PC-9 (cell line): ENCODE measurements at regions not wholly inside any gene's neighbourhood (a gene's known extent, or its start where the extent isn't known, plus 50 kb on each side); places are given as distances from the start of the nearest gene placed in this dataset.

Experiments used
- BruUV-seq: library from RNA; stranded (reverse); fragments of 400-500 nt; replicated peaks from 2 replicates; lab custom pipeline; 2021; lab: Mats Ljungman, UMichigan
- CTCF ChIA-PET: fragments of 300-600 bp; sonication (Branson Sonifier 250); formaldehyde crosslinking; loops from one replicate; lab custom pipeline; 2022; ENCODE audit warnings: antibody characterized with exemption; lab: Charles Lee
- POLR2A ChIA-PET: fragments of 300-600 bp; sonication (Branson Sonifier 250); formaldehyde crosslinking; loops from one replicate; lab custom pipeline; 2022; ENCODE audit warnings: antibody characterized with exemption; ENCODE audit not compliant: unreplicated experiment; lab: Charles Lee
- DNase-seq, 2 experiments: peaks; one replicate each; pipeline versions ENCODE4 v3.0.0 to v3.0.0-alpha.2; 2015 to 2022; ENCODE audit warnings: mixed read lengths in 1 of 2
- H2AFZ ChIP-seq: fragments of 200-600 bp; sonication (generic); 2 replicates; pipeline ENCODE4 v1.8.1; 2017; ENCODE audit warnings: antibody characterized with exemption
- H3F3A ChIP-seq: fragments of 200-600 bp; sonication (generic); 2 replicates; pipeline ENCODE4 v1.8.1; 2017; ENCODE audit warnings: antibody characterized with exemption, mild to moderate bottlenecking, low read depth; ENCODE audit not compliant: insufficient read depth
- H3K27ac ChIP-seq: fragments of 200-600 bp; sonication (generic); 2 replicates; pipeline ENCODE4 v1.6.1; 2016; ENCODE audit warnings: mixed run types
- H3K27me3 ChIP-seq: fragments of 200-600 bp; sonication (generic); 2 replicates; pipeline ENCODE4 v1.6.1; 2016; ENCODE audit warnings: low read depth, mixed run types; ENCODE audit not compliant: insufficient read depth
- H3K36me3 ChIP-seq: fragments of 200-600 bp; sonication (generic); 2 replicates; pipeline ENCODE4 v1.6.1; 2016; ENCODE audit warnings: low read depth, mixed run types
- H3K4me1 ChIP-seq: fragments of 200-600 bp; sonication (generic); replicated peaks from 2 replicates; pipeline ENCODE4 v1.6.1; 2016; ENCODE audit warnings: mixed run types; ENCODE audit not compliant: insufficient read depth
- H3K4me2 ChIP-seq: fragments of 200-600 bp; sonication (generic); 2 replicates; pipeline ENCODE4 v1.6.1; 2017; ENCODE audit warnings: mixed run types
- H3K4me3 ChIP-seq: fragments of 200-600 bp; sonication (generic); 2 replicates; pipeline ENCODE4 v1.6.1; 2016; ENCODE audit warnings: mixed run types
- H3K79me2 ChIP-seq: fragments of 200-600 bp; sonication (generic); 2 replicates; pipeline ENCODE4 v1.6.1; 2017; ENCODE audit warnings: low read depth, mixed run types
- H3K9me2 ChIP-seq: fragments of 200-600 bp; sonication (generic); 2 replicates; pipeline ENCODE4 v1.8.1; 2017; ENCODE audit warnings: mild to moderate bottlenecking; ENCODE audit not compliant: insufficient read depth
- H3K9me3 ChIP-seq: fragments of 200-600 bp; sonication (generic); 2 replicates; pipeline ENCODE4 v1.8.1; 2016; ENCODE audit warnings: low read depth; ENCODE audit not compliant: insufficient read depth
- H4K20me1 ChIP-seq: fragments of 200-600 bp; sonication (generic); 2 replicates; pipeline ENCODE4 v1.8.1; 2017; ENCODE audit not compliant: insufficient read depth
- EZH2 ChIP-seq: fragments of 200-600 bp; sonication (generic); IDR thresholded peaks from 2 replicates; pipeline ENCODE4 v1.8.0; 2017; ENCODE audit warnings: antibody characterized with exemption, low read depth
- intact Hi-C: fragments of 100-400 bp; cut with micrococcal nuclease; formaldehyde crosslinking; loops from one replicate; pipeline ENCODE4 v1.10.0; 2022; ENCODE audit not compliant: unreplicated experiment
- TF ChIP-seq, protein P1 (sequence below): fragments of 200-600 bp; sonication (generic); conservative IDR thresholded peaks from 2 replicates; pipeline ENCODE4 v1.6.1; 2017; ENCODE audit warnings: mixed run types, antibody characterized with exemption, mild to moderate bottlenecking, moderate library complexity

DNA sequence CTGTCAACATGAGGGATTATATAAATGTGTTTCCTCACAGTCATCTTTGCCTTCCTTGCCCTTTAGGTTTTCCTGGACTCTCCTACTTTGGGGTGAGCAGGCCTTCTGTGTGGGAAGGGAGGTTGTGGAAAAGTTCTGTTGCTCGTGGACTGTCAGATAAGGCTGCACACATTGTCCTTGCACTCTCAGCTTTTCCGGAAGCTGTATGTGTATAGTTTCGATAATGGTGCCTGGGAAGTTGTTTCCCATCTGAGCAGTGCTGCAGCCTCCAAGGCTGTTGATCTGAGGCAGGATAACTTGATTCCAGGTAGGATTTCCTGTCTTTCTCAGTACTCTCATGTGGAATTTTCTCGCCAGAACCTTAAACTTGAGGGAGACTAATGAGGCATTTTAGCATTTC is 297.8 kb upstream of the AZI2 start:
- POLR2A ChIA-PET, result no interaction called here

DNA sequence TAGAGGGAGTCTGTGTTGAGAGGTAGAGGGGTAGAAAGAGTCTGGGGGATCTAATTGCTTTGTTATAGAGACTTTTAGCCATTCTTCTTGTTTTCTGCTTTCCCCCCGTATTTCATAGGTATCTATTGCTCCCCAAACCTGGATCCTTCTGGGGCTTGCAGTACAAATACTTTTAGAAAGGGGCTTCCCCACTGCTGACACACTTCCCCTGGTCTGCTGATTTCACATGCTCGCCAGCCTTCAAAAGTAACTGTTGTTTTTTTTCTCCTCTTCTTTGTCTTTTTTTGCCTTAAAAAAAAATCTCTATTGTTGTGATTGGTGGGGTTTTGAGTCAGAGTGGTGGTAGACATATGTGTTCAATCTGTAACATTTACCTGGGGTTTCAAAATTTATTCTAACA is 300.6 kb upstream of the AZI2 start:
- no peaks in the 10 kb centered on the region for H3K79me2 ChIP-seq
- no peaks in the 10 kb centered on the region for H3F3A ChIP-seq
- H3K36me3 ChIP-seq, result no peaks in the 10 kb centered on the region
- no peaks in the 10 kb centered on the region for H4K20me1 ChIP-seq
- H2AFZ ChIP-seq, result no peak overlapping the region
- no peaks in the 10 kb centered on the region for H3K27me3 ChIP-seq
- H3K27ac ChIP-seq, result no peak overlapping the region
- no peaks in the 10 kb centered on the region for H3K4me1 ChIP-seq
- ChIA-PET CTCF (no interaction called here), POLR2A (no interaction called here)
- no peaks in the 10 kb centered on the region for H3K9me3 ChIP-seq
- intact Hi-C loops, result no loop called here
- TF ChIP-seq EZH2, result no peak
- TF ChIP-seq, protein P1, sequence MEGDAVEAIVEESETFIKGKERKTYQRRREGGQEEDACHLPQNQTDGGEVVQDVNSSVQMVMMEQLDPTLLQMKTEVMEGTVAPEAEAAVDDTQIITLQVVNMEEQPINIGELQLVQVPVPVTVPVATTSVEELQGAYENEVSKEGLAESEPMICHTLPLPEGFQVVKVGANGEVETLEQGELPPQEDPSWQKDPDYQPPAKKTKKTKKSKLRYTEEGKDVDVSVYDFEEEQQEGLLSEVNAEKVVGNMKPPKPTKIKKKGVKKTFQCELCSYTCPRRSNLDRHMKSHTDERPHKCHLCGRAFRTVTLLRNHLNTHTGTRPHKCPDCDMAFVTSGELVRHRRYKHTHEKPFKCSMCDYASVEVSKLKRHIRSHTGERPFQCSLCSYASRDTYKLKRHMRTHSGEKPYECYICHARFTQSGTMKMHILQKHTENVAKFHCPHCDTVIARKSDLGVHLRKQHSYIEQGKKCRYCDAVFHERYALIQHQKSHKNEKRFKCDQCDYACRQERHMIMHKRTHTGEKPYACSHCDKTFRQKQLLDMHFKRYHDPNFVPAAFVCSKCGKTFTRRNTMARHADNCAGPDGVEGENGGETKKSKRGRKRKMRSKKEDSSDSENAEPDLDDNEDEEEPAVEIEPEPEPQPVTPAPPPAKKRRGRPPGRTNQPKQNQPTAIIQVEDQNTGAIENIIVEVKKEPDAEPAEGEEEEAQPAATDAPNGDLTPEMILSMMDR, result no peak
- DNase-seq, result no peak
- no peak overlapping the region for H3K4me3 ChIP-seq
- no peaks in the 10 kb centered on the region for H3K9me2 ChIP-seq
- no TSS peak for BruUV-seq
- H3K4me2 ChIP-seq, result no peak overlapping the region

More for the DNA sequence above, 297.8 kb upstream of the AZI2 start:
- intact Hi-C loops, result no loop called here
- TF ChIP-seq, protein P1, result no peak
- TF ChIP-seq EZH2, result no peak
- Histone ChIP-seq H2AFZ (no peak overlapping the region), H3K9me3 (no peaks in the 10 kb centered on the region), H3K4me3 (no peak overlapping the region), H3K9me2 (no peaks in the 10 kb centered on the region), H3K27me3 (no peaks in the 10 kb centered on the region), H3K79me2 (no peaks in the 10 kb centered on the region), H4K20me1 (no peaks in the 10 kb centered on the region), H3F3A (no peaks in the 10 kb centered on the region), H3K4me2 (no peak overlapping the region), H3K36me3 (no peaks in the 10 kb centered on the region), H3K27ac (no peak overlapping the region), H3K4me1 (no peaks in the 10 kb centered on the region)
- no TSS peak for BruUV-seq
- CTCF ChIA-PET, result no interaction called here
- DNase-seq, result no peak

DNA sequence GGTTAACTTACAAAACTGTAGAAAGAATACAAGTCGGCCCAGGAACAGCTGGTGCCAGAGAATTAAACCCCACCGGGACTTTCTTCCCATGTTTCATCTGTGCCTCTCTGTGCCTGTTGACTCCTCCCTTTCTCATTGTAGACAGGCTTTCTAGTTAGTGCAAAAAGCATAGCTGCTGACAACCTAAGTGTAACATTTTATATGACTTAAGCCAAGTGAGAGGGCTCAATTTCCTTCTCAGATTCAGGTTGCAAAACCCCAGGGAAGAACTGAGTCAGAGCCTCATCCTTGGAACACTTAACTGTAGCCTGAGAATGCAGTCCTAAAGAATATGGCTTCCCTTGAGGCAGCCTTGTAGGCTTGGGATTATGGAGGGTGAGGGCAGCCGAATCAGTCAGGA is 302.5 kb upstream of the AZI2 start:
- DNase-seq, result no peak
- no TSS peak for BruUV-seq

More for the DNA sequence above, 302.5 kb upstream of the AZI2 start:
- Histone ChIP-seq H3K4me2 (no peak overlapping the region), H3K9me2 (no peaks in the 10 kb centered on the region), H3K36me3 (no peaks in the 10 kb centered on the region), H3F3A (no peaks in the 10 kb centered on the region), H4K20me1 (no peaks in the 10 kb centered on the region), H3K9me3 (no peaks in the 10 kb centered on the region), H3K27ac (no peak overlapping the region), H3K4me1 (no peaks in the 10 kb centered on the region), H2AFZ (no peak overlapping the region), H3K27me3 (no peaks in the 10 kb centered on the region), H3K79me2 (no peaks in the 10 kb centered on the region), H3K4me3 (no peak overlapping the region)
- intact Hi-C loops, result no loop called here
- ChIA-PET CTCF (no interaction called here), POLR2A (no interaction called here)
- TF ChIP-seq, protein P1, result no peak
- no peak for TF ChIP-seq EZH2
